ENCODE measurements at regions not wholly inside any gene's neighbourhood (a gene's known extent, or its start where the extent isn't known, plus 50 kb on each side); places are given as distances from the start of the nearest gene placed in this dataset.
"Not testable (repeated sequence)": the region's sequence is repeated elsewhere in the genome, so short reads cannot be mapped to it uniquely, and the experiment has no call there.

DNA sequence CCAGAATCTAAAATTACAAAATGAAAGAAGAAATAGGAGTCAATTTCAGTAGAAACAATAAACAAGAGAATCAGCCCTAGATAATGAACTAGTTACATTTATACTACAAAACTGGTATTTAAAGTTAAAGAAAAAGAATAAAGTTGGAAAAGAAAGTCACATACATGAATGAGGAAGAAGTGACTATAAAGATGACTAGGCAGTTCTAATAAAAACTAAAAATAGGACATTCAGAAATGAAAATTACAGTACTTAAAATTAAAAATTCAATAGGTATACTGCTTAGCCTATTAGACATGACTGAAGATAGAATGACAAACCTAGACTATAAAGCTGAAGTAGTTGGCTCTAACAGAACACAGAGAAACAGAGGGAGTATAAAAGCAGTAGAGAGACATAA is 108.8 kb downstream of the AHR start:
- DNase-seq (ENCODE audit: low spot score), result no peak
- TF ChIP-seq, protein P1, sequence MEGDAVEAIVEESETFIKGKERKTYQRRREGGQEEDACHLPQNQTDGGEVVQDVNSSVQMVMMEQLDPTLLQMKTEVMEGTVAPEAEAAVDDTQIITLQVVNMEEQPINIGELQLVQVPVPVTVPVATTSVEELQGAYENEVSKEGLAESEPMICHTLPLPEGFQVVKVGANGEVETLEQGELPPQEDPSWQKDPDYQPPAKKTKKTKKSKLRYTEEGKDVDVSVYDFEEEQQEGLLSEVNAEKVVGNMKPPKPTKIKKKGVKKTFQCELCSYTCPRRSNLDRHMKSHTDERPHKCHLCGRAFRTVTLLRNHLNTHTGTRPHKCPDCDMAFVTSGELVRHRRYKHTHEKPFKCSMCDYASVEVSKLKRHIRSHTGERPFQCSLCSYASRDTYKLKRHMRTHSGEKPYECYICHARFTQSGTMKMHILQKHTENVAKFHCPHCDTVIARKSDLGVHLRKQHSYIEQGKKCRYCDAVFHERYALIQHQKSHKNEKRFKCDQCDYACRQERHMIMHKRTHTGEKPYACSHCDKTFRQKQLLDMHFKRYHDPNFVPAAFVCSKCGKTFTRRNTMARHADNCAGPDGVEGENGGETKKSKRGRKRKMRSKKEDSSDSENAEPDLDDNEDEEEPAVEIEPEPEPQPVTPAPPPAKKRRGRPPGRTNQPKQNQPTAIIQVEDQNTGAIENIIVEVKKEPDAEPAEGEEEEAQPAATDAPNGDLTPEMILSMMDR (IDR thresholded peaks at IDR 0.05; ENCODE audit: extremely low read depth, insufficient read depth, missing control alignments), result no peak
- in situ Hi-C loops (cut with MboI; ENCODE audit: low pct_unique_long_range_greater_than_20kb, low sequenced_read_pairs, unreplicated experiment), result no loop called here

DNA sequence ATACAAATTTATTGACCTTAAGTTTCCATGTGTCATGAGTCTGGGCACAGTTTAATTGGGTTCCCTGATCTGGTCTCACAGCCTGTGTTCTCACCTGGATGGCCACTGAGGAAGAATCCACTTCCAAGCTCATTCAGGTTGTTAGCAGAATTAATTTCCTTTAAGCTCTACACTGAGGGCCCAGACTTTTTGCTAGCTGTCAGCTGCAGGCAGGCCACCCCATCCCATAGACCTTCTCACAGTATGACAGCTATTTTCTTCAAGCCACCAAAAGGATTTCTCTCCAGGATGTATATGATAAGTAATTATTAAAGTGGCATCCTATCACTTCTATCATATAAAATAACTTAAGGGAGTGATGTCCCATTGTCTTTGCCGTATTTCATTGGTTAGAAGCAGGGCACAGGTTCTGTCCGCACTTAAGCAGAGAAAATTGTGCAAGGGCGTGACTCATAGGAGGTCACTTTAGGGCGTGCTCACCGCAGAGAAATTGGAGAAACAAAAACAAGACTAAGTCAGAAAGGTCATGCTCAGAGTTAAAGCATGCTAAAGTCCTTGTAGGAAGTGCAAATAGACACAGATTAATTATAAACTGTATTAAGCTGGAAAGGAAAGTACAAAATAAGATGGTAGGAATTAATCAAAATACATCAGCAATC is 109.9 kb downstream of the AHR start:
- in situ Hi-C loops (cut with MboI; ENCODE audit: low pct_unique_long_range_greater_than_20kb, low sequenced_read_pairs, unreplicated experiment), result no loop called here
- DNase-seq (ENCODE audit: low spot score), result no peak
- TF ChIP-seq, protein P1 (IDR thresholded peaks at IDR 0.05; ENCODE audit: extremely low read depth, insufficient read depth, missing control alignments), result no peak

DNA sequence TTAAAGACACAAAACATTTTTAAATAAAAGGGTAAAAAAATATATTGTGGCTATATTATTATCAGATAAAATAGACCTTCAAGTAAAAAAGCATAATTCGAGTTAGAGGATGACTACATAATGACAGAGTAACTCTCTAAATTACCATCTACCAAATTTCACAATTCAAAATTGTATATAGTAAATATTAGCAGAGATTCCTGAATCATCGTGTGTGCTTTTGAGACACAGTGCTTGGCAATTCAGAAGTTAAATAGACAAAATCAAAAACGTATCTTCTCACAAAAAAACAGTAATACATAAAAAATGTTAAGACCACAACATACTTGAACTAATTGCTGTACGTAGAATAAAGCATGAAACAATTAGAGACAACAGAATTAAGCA is 110.4 kb downstream of the AHR start:
- DNase-seq (ENCODE audit: low spot score), result no peak
- in situ Hi-C loops (cut with MboI; ENCODE audit: low pct_unique_long_range_greater_than_20kb, low sequenced_read_pairs, unreplicated experiment), result no loop called here
- TF ChIP-seq, protein P1 (IDR thresholded peaks at IDR 0.05; ENCODE audit: extremely low read depth, insufficient read depth, missing control alignments), result no peak

DNA sequence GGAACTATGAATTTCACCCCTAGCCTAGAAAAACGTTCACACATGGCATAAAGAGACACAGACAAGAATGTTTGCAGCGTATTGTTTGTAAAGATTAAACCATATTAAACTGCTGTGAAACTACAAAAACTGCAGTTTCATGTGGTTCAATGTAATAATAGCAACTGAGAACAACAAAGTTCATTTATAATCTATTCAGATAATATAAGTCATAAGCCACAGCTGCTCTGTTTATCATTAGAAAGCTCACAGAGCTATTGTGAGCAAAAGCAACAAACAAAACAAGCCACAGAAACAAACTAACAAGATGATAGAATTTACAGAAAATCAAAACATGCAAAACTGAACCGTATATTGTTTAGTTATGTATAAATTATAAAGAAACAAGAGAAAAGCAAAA is 113.5 kb downstream of the AHR start:
- TF ChIP-seq, protein P1 (IDR thresholded peaks at IDR 0.05; ENCODE audit: extremely low read depth, insufficient read depth, missing control alignments), result no peak
- in situ Hi-C loops (cut with MboI; ENCODE audit: low pct_unique_long_range_greater_than_20kb, low sequenced_read_pairs, unreplicated experiment), result no loop called here
- no peak for DNase-seq (ENCODE audit: low spot score)

DNA sequence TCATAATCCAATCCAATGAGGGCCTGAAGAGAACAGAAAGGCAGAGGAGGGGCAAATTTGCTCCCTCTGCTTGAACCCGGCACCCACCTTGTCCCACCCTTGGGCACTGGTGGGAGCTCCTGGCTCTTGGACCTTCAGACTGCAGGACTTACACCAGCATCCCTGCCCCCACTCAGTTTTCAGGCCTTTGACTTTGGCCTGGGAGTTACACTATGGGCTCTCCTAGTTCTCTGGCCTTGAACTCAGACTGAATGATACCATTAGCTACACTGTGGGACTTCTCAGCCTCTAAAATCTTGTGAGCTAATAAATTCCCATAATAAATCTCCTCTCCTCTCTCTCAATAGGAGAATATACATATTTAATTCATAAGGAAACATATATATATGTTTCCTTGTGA is 114.4 kb downstream of the AHR start:
- TF ChIP-seq, protein P1 (IDR thresholded peaks at IDR 0.05; ENCODE audit: extremely low read depth, insufficient read depth, missing control alignments), result no peak
- in situ Hi-C loops (cut with MboI; ENCODE audit: low pct_unique_long_range_greater_than_20kb, low sequenced_read_pairs, unreplicated experiment), result no loop called here
- DNase-seq (ENCODE audit: low spot score), result no peak

DNA sequence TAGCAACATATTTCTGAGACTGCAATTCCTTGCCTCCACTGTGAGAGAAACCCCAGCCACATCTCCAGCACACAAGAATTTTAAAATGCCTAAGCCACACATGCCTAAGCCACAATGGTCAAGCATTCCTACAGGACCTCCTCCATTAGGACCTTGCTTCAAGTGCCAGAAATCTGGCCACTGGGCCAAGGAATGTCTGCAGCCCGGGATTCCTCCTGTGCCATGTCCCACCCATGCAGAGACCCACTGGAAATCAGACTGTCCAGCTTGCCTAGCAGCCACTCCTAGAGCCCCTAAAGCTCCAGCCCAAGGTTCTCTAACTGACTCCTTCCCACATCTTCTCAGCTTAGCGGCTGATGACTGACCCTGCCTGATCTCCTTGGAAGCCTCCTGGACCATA is 117.5 kb downstream of the AHR start:
- no peak for DNase-seq (ENCODE audit: low spot score)
- in situ Hi-C loops (cut with MboI; ENCODE audit: low pct_unique_long_range_greater_than_20kb, low sequenced_read_pairs, unreplicated experiment), result no loop called here
- TF ChIP-seq, protein P1 (IDR thresholded peaks at IDR 0.05; ENCODE audit: extremely low read depth, insufficient read depth, missing control alignments), result no peak

DNA sequence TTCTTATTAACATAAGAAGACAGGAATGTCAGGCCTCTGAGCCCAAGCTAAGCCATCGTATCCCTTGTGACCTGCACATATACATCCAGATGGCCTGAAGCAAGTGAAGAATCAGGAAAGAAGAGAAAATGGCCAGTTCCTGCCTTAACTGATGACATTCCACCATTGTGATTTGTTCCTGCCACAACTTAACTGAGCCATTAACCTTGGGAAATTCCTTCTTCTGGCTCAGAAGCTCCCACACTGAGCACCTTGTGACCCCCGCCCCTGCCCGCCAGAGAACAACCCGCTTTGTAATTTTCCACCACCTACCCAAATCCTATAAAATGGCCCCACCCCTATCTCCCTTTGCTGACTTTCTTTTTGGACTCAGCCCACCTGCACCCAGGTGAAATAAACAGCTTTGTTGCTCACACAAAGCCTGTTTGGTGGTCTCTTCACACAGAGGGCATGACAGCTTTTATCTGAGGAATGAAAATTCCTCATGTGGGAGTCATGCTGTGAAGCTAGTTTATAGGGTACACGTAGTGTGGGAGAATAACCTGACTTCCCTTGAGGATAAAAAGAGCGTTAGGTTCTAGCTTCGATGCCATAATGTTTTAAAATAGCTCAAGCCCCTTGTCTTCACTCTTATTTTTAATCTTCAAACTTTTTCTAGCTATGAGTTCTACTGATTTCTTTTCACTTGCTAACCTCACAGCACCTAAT is 122.0 kb downstream of the AHR start:
- DNase-seq (ENCODE audit: low spot score); in situ Hi-C loops (cut with MboI; ENCODE audit: low pct_unique_long_range_greater_than_20kb, low sequenced_read_pairs, unreplicated experiment): not testable (repeated sequence)
